ENCODE measurements at regions not wholly inside any gene's neighbourhood (a gene's known extent, or its start where the extent isn't known, plus 50 kb on each side); places are given as distances from the start of the nearest gene placed in this dataset.

DNA sequence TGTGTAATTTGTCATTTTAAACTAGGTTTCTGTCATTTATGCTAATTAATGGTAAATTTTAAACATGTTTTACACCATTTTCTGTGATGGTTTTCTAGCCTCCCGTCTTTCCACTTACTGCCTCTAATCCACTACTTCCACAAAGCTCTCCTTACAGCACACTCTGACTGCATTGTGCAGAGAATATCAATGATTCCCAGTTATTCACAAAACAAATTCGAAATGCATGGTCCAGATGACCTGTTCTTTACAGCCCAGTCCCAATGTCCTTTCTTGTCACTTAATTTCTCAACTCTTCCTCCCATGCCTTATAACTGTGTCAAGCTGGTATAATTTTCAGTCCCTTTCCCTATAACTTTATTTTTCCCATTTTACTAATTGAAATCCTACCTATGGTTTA is 770.5 kb downstream of the USP25 start:
- no TSS peak for BruUV-seq (replicated peaks)
- H3K27me3 ChIP-seq (replicated peaks; ENCODE audit: control insufficient read depth, insufficient read depth, low read length), result no peaks in the 10 kb centered on the region
- H3K4me1 ChIP-seq, result no peaks in the 10 kb centered on the region
- H3K9me3 Mint-ChIP-seq (ENCODE audit: unreplicated experiment), result no peaks in the 10 kb centered on the region
- H3K36me3 ChIP-seq (ENCODE audit: control insufficient read depth, insufficient read depth, low read length), result no peaks in the 10 kb centered on the region
- no peaks in the 10 kb centered on the region for H3K4me1 Mint-ChIP-seq (ENCODE audit: low read depth, unreplicated experiment)
- DNase-seq, result no peak
- H3K4me3 Mint-ChIP-seq (ENCODE audit: unreplicated experiment), result no peak overlapping the region
- POLR2A ChIA-PET, result no interaction called here
- no peak overlapping the region for H3K4me3 ChIP-seq (ENCODE audit: low read depth, low read length)
- CTCF ChIA-PET, result no interaction called here
- no peaks in the 10 kb centered on the region for H3K36me3 Mint-ChIP-seq (ENCODE audit: insufficient read depth, unreplicated experiment)
- H3K9me3 ChIP-seq, result no peaks in the 10 kb centered on the region
- TF ChIP-seq, protein P1, sequence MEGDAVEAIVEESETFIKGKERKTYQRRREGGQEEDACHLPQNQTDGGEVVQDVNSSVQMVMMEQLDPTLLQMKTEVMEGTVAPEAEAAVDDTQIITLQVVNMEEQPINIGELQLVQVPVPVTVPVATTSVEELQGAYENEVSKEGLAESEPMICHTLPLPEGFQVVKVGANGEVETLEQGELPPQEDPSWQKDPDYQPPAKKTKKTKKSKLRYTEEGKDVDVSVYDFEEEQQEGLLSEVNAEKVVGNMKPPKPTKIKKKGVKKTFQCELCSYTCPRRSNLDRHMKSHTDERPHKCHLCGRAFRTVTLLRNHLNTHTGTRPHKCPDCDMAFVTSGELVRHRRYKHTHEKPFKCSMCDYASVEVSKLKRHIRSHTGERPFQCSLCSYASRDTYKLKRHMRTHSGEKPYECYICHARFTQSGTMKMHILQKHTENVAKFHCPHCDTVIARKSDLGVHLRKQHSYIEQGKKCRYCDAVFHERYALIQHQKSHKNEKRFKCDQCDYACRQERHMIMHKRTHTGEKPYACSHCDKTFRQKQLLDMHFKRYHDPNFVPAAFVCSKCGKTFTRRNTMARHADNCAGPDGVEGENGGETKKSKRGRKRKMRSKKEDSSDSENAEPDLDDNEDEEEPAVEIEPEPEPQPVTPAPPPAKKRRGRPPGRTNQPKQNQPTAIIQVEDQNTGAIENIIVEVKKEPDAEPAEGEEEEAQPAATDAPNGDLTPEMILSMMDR (IDR thresholded peaks at IDR 0.05; ENCODE audit: insufficient read depth in 1 of 2, low read depth in 1 of 2, low read length in 1 of 2, severe bottlenecking in 1 of 2, unreplicated experiment in 1 of 2), result no peak
- peaks cover 9% of the 10 kb centered on the region for H3K27me3 Mint-ChIP-seq (ENCODE audit: insufficient read depth, unreplicated experiment)
- no peak overlapping the region for H3K27ac Mint-ChIP-seq (ENCODE audit: unreplicated experiment)
- intact Hi-C loops (cut with micrococcal nuclease; ENCODE audit: unreplicated experiment), result no loop called here

DNA sequence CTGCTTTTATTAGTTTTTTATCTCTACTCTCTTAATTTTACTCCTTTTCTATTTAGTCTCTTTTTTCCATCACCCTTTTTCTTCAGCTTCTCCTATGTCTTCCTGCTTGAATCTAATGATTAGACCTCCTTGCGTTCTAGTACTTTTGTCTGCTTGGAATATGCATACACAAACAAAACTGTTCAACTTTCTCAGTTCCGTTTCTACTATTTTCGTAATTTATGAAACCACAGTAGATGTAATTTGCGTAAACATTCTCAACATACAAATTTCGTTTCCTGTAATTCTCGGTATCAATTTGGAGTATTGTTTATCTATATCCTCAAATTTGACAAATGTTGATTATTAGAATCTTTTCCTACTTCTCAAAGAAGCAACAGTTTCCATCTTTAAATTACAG is 772.5 kb downstream of the USP25 start:
- intact Hi-C loops (cut with micrococcal nuclease; ENCODE audit: unreplicated experiment), result no loop called here
- Histone ChIP-seq H3K27me3 (replicated peaks; ENCODE audit: control insufficient read depth, insufficient read depth, low read length) (no peaks in the 10 kb centered on the region), H3K4me1 (no peaks in the 10 kb centered on the region), H3K9me3 (no peaks in the 10 kb centered on the region), H3K36me3 (ENCODE audit: control insufficient read depth, insufficient read depth, low read length) (no peaks in the 10 kb centered on the region), H3K4me3 (ENCODE audit: low read depth, low read length) (no peak overlapping the region)
- no peaks in the 10 kb centered on the region for H3K9me3 Mint-ChIP-seq (ENCODE audit: unreplicated experiment)
- ChIA-PET POLR2A (no interaction called here), CTCF (no interaction called here)
- H3K27me3 Mint-ChIP-seq (ENCODE audit: insufficient read depth, unreplicated experiment), result peaks cover 9% of the 10 kb centered on the region
- TF ChIP-seq, protein P1 (IDR thresholded peaks at IDR 0.05; ENCODE audit: insufficient read depth in 1 of 2, low read depth in 1 of 2, low read length in 1 of 2, severe bottlenecking in 1 of 2, unreplicated experiment in 1 of 2), result no peak
- H3K36me3 Mint-ChIP-seq (ENCODE audit: insufficient read depth, unreplicated experiment), result no peaks in the 10 kb centered on the region
- H3K4me1 Mint-ChIP-seq (ENCODE audit: low read depth, unreplicated experiment), result no peaks in the 10 kb centered on the region
- BruUV-seq (replicated peaks), result no TSS peak
- no peak overlapping the region for H3K4me3 Mint-ChIP-seq (ENCODE audit: unreplicated experiment)
- H3K27ac Mint-ChIP-seq (ENCODE audit: unreplicated experiment), result no peak overlapping the region
- no peak for DNase-seq

DNA sequence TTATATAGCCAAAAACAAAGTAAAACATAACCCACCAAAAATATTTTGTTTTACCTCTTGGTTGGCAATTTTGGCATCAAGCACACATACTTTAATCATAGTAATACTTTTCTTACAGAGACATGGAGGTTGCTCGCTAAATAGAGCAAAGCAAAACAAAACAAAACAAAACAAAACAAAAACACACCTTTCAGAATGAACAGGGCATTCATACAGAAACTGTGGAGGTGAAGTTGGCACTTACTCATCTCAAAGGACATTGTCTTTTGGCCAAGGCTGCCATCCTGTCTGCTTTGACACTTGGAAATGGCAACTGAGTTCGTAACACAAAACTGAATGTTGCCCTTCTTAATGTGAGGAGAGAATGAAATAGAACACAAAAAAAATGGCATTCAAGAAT is 773.1 kb downstream of the USP25 start:
- ChIA-PET CTCF (no interaction called here), POLR2A (no interaction called here)
- intact Hi-C loops (cut with micrococcal nuclease; ENCODE audit: unreplicated experiment), result no loop called here
- no peak overlapping the region for H3K4me3 ChIP-seq (ENCODE audit: low read depth, low read length)
- H3K4me3 Mint-ChIP-seq (ENCODE audit: unreplicated experiment), result no peak overlapping the region
- no peak for DNase-seq
- no peaks in the 10 kb centered on the region for H3K9me3 ChIP-seq
- no peaks in the 10 kb centered on the region for H3K36me3 Mint-ChIP-seq (ENCODE audit: insufficient read depth, unreplicated experiment)
- no TSS peak for BruUV-seq (replicated peaks)
- H3K27me3 Mint-ChIP-seq (ENCODE audit: insufficient read depth, unreplicated experiment), result peaks cover 11% of the 10 kb centered on the region
- TF ChIP-seq, protein P1 (IDR thresholded peaks at IDR 0.05; ENCODE audit: insufficient read depth in 1 of 2, low read depth in 1 of 2, low read length in 1 of 2, severe bottlenecking in 1 of 2, unreplicated experiment in 1 of 2), result no peak
- H3K27me3 ChIP-seq (replicated peaks; ENCODE audit: control insufficient read depth, insufficient read depth, low read length), result no peaks in the 10 kb centered on the region
- H3K4me1 Mint-ChIP-seq (ENCODE audit: low read depth, unreplicated experiment), result no peaks in the 10 kb centered on the region
- no peaks in the 10 kb centered on the region for H3K36me3 ChIP-seq (ENCODE audit: control insufficient read depth, insufficient read depth, low read length)
- no peaks in the 10 kb centered on the region for H3K9me3 Mint-ChIP-seq (ENCODE audit: unreplicated experiment)
- no peak overlapping the region for H3K27ac Mint-ChIP-seq (ENCODE audit: unreplicated experiment)
- no peaks in the 10 kb centered on the region for H3K4me1 ChIP-seq
